COR-L47 (cell line): ENCODE measurements at regions not wholly inside any gene's neighbourhood (a gene's known extent, or its start where the extent isn't known, plus 50 kb on each side); places are given as distances from the start of the nearest gene placed in this dataset.

ENCODE experiments used
- DNase-seq: peaks from one replicate; lab custom pipeline; 2025; lab: John Stamatoyannopoulos, UW

GRCh38 chr13:86737334-86737932 lies 933.7 kb upstream of the SLITRK5 start:
- DNase-seq = no peak

GRCh38 chr13:86741762-86742285 lies 929.3 kb upstream of the SLITRK5 start:
- DNase-seq = no peak

DNA sequence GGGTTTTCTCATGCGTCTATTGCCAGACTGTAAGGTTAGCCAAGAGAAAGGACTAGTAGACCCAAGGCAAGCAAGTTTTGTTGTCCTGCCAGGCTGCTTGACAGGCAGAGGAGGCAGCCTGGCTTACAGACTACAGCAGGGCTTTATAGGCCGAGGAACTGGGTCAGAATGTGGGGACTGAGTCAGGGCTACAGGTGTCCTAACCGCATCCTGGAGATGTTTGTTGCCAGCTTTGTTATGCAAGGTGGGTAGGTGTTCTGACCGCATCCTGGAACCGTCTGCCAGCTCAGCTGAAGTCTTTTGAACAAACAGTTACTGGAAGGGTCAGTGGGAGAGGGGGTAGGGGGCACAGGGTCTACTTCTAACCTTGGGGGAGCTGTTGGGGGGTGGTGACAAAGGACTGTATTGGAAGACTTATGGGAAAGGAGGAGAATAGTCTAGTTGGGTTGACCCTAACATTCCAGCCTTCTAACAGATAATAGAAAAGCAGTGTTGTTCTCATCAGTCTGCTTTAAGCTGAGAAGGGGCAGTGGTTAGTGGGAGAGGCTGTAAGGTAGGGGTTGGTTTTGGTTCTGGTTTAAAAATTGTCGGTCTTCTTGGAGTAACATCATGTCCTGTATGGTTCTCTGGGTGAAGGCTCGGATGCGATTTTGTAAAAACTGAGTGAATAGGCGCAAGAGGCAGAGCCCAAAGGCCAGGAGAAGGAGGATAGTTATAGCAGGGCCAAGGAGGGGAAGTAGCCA lies 913.8 kb upstream of the SLITRK5 start:
- no peak for DNase-seq

DNA sequence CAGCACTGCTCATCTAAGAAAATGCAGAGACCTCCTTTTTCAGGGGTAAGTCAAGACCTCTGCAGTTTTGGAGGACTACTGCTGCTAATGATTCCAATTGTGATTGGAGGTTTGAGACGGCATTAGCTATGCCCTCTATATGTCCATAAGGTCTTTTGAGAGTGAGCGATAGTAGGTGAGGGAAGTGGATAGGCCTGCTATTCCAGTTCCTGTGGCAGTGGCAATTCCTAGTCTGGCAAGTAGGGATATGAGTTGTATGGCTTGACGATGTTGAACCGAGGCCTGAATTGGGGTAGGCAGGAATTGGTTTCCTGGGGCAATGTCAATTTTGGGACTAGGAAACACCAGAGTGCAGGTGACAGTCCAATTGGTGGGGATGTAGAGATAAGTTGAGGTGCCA lies 913.1 kb upstream of the SLITRK5 start:
- no peak for DNase-seq

DNA sequence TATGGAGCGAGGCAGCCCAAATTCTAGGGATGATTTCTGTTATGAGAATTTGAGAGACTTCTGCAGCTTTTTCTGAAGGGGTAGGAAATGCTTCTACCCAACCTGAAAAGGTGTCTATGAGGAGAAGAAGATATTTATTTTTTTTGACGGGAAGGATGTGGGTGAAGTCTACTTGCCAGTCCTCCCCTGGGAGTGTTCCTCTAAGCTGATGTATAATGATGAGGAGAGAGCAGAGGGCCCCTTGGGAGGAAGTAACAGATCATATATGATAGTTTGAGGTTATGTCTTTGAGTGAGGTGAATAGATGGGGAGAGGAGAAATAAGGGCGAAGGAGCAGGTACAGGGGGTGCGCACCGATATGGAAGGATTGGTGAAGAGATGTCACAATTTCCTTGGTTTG lies 910.6 kb upstream of the SLITRK5 start:
- no peak for DNase-seq

DNA sequence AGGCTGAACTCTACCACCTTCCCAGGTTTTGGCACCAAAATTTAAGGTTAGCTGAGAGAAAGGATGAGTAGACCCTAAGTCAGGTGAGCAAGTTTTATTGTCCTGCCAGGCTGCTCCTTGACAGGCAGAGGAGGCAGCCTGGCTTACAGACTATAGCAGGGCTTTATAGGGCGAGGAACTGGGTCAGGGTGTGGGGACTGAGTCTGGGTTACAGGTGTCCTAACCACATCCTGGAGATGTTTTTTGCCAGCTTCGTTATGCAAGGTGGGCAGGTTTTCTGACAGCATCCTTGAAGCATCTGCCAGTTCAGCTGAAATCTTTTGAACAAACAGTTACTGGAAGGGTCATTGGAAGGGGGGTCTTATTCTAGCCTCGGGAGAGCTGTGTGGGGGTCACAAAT lies 905.7 kb upstream of the SLITRK5 start:
- DNase-seq = no peak

DNA sequence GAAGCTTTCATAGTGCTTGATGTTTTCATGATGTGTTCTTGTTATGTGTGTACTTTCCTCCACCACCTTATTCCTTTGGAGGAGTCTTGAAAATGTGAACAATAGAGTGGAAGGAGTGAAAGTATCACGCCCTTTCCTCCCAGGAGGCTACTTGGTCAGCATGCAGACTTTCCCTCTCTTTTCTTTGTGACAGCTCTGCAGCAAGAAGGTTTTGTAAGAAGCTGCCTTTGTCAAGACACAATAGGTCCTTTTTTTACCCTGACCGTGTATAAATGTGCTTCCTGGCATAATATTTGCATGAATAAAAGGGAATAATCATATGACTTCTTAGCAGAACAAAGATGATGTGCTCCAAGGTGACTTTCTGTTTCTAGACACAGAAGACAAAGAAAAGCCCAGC lies 882.6 kb upstream of the SLITRK5 start:
- no peak for DNase-seq

- no peak for DNase-seq
Measured at GRCh38 chr13:86792153-86792651, 879.0 kb upstream of the SLITRK5 start.

- no peak for DNase-seq
Measured at GRCh38 chr13:86795858-86796257, 875.3 kb upstream of the SLITRK5 start.

DNA sequence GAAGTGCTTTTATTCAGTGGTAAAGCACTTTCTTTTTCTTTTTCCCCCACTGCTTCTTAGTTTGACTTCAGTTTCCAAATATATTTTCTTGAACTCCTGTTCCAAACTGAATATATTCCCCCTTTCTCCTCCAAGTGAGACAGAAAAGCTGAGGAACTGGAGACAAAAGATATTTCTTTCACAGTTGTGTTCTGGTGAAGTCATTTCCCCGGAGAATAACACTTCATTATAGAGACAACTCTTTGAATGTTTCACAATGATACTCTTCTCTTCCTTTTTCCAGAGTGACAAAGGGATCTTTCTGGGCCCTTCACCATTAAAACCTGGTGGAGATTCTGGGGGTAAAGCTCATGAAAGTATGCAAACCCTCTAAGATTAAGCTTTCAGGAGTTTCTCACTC lies 860.8 kb upstream of the SLITRK5 start:
- DNase-seq = no peak

DNA sequence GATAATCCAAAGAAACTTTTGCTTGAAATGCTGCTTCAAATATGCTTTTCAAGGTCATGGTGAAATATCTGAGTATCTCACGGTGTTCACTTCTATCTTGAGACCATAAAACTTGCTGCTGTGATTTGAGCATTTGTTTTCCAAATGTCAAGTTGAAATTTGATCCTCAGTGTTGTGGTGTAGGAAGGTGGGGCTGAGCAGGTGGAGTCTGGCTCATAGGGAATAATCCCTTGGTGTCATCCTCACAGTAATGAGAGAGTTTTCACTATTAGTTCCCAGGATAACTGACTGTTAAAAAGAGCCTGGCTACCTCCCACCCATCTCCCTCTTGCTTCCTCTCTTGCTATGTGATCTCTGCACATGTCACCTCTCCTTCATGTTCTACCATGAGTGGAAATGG lies 858.0 kb upstream of the SLITRK5 start:
- no peak for DNase-seq

DNA sequence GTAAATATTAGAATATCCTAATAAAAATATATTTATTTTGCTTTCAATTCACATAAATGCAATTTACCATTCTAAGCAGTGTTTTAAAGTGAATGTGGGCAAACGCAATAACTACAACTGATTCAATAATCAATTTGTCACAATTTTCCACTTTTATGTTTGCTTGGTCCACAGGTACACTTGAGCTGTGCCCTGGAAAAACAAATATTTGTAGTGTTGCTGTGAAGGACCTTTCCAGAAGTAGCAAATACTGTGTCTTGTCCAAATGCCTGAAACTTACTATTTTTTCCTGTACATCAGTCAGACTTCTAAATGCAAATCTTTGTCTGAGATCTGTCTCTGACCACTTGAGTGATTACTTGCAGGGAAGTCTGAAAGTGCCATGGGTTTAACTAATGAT lies 845.8 kb upstream of the SLITRK5 start:
- DNase-seq = no peak

DNA sequence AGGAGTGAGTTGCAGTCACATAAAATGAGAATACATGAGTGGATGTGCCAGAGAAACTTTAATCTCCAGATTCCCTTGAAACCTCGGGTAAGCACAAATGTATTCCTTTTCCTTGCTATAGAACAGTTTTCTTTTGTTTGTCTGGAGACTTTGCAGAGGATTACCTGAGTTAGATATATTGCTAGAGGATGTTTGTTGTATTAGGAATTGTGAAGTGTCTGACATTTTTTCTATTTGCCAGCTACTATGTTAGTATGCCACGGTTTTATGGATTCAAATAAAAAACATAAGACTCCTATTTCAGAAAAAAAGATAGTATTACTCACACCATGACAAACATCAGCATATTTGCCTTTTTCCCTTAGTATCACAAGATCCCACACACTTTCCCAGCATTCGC lies 844.9 kb upstream of the SLITRK5 start:
- DNase-seq = no peak

DNA sequence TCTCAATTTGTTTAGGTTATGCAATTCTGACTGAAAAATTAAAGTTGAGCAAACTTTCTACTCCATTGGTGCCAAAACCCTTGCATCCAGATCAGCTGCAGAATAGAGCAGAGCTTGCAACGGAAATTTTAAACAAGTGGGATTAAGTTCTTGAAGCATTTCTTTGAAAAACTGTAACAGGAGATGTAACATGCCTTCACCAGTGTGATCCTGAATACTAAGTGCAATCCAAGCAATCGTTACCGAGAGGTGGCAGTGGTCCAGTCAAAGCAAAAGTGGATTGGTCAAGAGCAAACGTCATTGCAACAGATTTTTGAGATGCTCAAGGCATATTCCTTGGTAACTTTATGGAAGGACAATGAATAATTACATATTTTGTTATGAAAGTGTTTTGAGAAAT lies 841.1 kb upstream of the SLITRK5 start:
- DNase-seq = no peak

DNA sequence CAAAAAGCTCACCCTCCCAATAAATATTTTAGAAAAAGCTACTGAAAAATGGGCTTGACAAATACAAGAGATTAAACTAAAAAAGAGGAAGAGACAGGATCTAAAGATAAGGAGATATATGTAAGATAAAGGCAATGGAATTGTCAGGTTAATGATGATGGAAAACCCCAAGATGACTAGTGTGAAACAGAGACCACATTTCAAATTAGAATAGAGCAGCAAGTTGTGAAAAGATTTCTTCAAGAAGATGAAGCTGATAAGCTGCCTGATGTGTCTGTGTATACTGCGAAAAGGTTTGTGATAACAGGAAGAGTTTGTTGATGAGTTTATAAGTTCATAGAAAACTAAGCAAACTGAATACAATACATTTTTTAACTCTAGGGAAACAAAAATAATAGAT lies 840.1 kb upstream of the SLITRK5 start:
- no peak for DNase-seq

DNA sequence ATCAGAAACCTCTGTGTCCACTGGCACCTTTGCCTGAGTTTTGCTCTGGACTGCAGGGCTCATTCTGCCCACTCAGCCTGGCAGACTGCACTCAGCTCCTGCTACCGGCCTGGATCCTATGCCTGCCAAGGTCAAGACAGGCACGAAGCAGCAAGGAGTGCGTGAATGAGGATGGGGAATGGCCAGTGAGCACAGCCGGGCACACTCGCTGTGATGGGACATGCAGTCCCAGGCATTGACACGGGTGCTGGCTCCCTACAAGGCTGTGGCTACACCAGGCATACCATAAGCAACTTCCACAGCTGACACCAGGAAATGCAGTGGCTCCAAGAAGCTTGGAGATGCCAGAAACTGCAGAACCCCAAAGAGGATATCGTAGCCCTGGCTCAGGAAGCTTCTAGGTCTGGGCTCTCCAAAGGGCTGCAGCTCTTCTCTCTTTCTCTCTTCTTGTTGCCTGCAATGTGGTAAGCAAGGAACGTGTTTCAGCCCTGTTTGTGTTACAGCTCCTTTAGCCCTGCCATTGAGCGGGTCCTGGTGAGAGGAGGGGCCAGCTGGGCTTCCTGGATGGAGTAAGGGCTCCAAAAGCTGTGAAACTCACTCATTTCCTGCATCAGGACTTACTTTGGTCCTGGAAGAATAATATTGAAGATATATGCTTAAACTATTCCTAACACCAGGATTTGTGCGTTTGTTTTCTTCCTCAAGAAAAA lies 832.6 kb upstream of the SLITRK5 start:
- no peak for DNase-seq

GRCh38 chr13:86839221-86839620 lies 832.0 kb upstream of the SLITRK5 start:
- no peak for DNase-seq

DNA sequence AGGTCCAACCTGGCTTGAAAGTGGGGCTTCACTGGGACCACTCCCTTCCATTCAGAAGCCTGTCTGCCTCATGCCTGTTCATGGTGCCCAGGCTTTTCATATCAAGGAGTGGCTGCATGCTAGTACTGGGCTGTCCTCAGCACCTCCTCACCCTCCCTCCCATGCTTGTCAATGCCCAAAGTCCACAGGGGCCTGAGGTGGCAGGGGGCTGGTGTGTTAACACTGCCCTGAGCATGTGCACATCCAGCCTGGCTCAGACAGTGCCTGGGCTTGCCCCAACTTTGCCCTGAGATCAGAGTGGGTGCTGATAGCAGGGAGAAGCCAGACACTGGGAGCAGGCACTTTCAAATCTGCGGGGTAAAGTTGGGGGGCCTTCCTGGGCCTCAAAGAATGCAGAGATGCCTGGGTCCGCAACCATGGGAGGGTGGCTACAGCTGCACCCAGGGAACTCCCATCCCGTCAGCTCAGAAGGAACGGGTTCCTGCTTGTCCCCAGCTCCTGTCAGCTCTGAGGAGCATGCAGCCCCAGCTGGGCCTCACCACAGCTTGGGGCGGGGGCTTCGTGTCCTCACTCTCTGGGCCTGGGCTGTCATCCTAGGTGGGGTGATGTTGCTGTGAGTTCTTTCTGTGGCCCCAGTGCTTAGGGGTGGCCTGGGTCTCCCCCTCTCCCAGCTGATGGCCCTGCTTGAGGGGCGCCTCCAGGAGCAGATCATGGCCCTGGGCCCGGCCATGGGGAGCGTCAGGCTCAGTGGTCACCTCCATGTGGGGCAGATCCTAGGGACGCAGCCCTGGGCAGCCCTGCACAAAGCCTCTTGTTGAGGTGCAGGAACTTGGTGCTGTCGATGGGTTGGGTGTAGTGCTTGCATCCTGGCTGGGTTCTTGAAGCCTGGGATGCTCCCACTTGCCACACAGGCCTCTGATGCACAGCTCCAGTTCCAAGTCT lies 830.6 kb upstream of the SLITRK5 start:
- no peak for DNase-seq

DNA sequence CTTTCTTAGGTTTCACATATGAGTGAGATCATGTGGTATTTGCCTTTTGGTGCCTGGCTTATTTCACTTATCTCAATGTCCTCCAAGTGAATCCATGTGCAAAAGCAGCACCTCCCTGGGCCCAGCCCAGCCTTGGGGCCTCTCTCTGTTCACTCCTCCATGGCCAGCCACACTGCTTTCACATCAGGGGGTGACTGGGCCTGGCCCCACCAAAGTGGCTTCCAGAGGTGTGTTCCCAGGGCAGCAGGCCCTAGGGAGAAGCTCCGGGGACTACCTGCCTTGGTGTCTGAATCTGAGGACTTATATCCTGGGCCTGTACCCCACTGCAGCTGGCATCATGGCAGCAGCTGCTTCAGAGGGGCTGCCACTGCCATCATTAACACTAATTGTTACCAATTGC lies 829.9 kb upstream of the SLITRK5 start:
- DNase-seq = no peak

DNA sequence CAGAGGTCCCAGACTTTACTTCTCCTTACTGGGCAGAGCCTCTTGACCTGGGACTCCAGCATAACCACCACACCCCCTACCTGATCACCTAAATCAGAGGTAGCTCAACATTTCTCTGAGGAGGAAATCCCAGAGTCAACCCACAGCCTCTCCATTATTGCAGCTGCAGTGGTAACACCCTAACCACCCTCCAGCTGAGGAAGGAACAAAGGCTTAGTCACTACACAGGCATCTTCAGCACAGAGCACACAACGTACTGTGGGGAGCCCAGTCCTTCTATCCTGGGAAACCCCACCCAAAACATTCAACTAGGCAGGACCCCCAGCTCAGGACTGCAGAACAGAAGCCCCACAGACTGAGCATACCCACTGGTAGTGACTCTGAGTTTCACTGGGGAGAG lies 824.7 kb upstream of the SLITRK5 start:
- DNase-seq = no peak

- no peak for DNase-seq
Measured at GRCh38 chr13:86848716-86849115, 822.5 kb upstream of the SLITRK5 start.

GRCh38 chr13:86856991-86857390 lies 814.2 kb upstream of the SLITRK5 start:
- no peak for DNase-seq
